GM12865 (cell line): ENCODE measurements at regions not wholly inside any gene's neighbourhood (a gene's known extent, or its start where the extent isn't known, plus 50 kb on each side); places are given as distances from the start of the nearest gene placed in this dataset.

Source experiments
- DNase-seq: peaks from one replicate; pipeline ENCODE4 v3.0.0; 2010; ENCODE audit warnings: low read depth
- H3K4me3 ChIP-seq: 2 replicates; pipeline ENCODE4 v1.5.1; 2011; ENCODE audit warnings: mild to moderate bottlenecking, low read depth, low read length, control low read depth
- CTCF ChIP-seq: IDR thresholded peaks from 2 replicates; pipeline ENCODE4 v1.5.1; 2011; ENCODE audit warnings: low read length, control low read depth, low read depth, inconsistent platforms; ENCODE audit not compliant: insufficient read depth; ENCODE audit errors: missing control alignments

- no peak overlapping the region for H3K4me3 ChIP-seq
- no peak for DNase-seq
- TF ChIP-seq CTCF: no peak
Measured at GRCh38 chr13:50678464-50679162, 164.9 kb downstream of the DLEU7 start.

DNA sequence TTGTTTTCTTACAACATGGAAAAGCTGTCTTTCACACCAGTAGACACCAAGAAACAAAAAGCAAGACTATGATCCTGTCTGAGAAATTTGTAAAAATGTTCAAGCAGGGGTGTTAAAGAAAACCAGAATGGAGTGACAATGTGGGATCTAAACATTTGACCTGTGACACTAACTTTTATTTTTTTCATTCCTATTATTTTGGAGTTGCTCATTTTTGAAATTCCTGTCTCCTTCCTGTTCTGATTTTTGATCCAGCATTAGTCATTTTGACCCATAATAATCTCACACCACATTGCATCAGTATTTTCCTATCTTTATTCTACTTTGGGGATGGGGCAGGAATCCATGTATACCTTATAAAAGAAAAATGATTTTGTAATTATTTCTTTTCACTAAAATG lies 164.2 kb downstream of the DLEU7 start:
- DNase-seq: no peak
- TF ChIP-seq CTCF: no peak
- H3K4me3 ChIP-seq: no peak overlapping the region

DNA sequence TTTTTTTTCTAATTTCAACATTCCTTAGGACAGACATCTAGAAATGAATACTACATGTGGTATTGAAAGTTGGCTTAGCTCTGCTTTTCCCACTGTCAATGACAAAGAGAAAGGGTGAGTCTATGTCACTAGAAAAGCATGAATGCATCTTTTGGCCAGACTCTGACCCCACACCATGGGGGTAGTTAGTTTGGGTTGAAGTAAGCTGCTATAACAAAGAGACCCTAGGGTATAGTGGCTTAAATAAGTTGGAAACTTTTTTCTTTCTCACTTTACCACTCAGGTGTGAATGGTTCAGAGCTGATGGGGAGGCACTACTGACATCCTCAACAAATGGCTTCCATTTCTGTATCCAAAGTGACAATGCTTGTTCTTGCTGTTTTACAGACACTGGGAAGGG lies 161.5 kb downstream of the DLEU7 start:
- H3K4me3 ChIP-seq: no peak overlapping the region
- no peak for DNase-seq
- no peak for TF ChIP-seq CTCF

- no peak for DNase-seq
- no peak overlapping the region for H3K4me3 ChIP-seq
- TF ChIP-seq CTCF: no peak
Measured at GRCh38 chr13:50682966-50683365, 160.5 kb downstream of the DLEU7 start.

GRCh38 chr13:50684366-50684765 lies 159.1 kb downstream of the DLEU7 start:
- DNase-seq: no peak
- TF ChIP-seq CTCF: no peak
- H3K4me3 ChIP-seq: no peak overlapping the region

DNA sequence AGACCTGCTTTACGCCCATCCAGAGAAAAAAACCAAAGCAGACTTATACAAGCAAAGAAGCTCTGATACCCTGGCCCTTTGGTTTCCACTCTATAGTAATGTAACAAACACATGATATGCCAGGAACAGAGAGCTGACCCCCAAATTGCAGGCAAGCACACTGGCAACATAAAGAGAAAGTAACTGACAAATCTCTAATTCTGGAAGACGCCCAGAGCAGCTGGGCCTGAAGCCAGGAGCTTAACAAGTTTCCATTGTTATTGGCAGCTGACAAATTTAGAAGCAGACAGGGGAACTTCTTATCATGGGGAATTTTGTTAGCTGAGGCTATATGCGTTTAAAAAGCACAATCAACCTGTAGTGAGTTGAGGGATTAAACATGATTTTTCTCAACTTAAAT lies 158.0 kb downstream of the DLEU7 start:
- TF ChIP-seq CTCF: no peak
- H3K4me3 ChIP-seq: no peak overlapping the region
- peak; percentile 40 for DNase-seq

- no peak overlapping the region for H3K4me3 ChIP-seq
- no peak for DNase-seq
- no peak for TF ChIP-seq CTCF
Measured at GRCh38 chr13:50685956-50686355, 157.5 kb downstream of the DLEU7 start.
